ENCODE measurements at regions not wholly inside any gene's neighbourhood (a gene's known extent, or its start where the extent isn't known, plus 50 kb on each side); places are given as distances from the start of the nearest gene placed in this dataset.

DNA sequence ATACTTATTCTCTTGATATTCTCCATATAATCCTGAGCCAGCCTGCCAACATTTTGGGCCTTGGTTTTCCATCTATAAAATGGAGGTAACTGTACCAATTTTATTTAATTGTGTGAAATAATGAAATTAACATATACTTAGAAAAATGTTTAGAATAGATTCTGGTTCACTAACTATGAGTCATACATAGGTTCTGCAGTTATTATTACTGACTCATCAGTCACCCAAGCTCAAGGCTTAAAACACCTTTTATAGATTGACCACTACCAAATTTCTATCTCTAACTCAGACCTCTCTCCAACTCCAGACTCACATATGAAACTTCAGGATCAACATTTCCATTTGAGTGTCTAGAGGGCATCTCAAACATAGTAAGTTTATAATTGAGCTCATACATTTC is 1277.2 kb upstream of the GJE1 start:
- TF ChIP-seq, protein P1, sequence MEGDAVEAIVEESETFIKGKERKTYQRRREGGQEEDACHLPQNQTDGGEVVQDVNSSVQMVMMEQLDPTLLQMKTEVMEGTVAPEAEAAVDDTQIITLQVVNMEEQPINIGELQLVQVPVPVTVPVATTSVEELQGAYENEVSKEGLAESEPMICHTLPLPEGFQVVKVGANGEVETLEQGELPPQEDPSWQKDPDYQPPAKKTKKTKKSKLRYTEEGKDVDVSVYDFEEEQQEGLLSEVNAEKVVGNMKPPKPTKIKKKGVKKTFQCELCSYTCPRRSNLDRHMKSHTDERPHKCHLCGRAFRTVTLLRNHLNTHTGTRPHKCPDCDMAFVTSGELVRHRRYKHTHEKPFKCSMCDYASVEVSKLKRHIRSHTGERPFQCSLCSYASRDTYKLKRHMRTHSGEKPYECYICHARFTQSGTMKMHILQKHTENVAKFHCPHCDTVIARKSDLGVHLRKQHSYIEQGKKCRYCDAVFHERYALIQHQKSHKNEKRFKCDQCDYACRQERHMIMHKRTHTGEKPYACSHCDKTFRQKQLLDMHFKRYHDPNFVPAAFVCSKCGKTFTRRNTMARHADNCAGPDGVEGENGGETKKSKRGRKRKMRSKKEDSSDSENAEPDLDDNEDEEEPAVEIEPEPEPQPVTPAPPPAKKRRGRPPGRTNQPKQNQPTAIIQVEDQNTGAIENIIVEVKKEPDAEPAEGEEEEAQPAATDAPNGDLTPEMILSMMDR (IDR thresholded peaks at IDR 0.05 in 4 of 5, conservative IDR thresholded peaks at IDR 0.05 in 1 of 5), result no peak
- TF ChIP-seq POLR2A (IDR thresholded peaks at IDR 0.05), result no peak
